ENCODE measurements at regions not wholly inside any gene's neighbourhood (a gene's known extent, or its start where the extent isn't known, plus 50 kb on each side); places are given as distances from the start of the nearest gene placed in this dataset.

- TF ChIP-seq CTCF (IDR thresholded peaks at IDR 0.05) = no peak
- TF ChIP-seq POLR2A (IDR thresholded peaks at IDR 0.05) = no peak
Measured at GRCh38 chr3:182392182-182392937, 400.9 kb upstream of the ATP11B start.

Measured in body of pancreas (tissue), 4 donors.